ENCODE measurements at regions not wholly inside any gene's neighbourhood (a gene's known extent, or its start where the extent isn't known, plus 50 kb on each side); places are given as distances from the start of the nearest gene placed in this dataset.

GRCh38 chr12:45669792-45670191 lies 59.7 kb upstream of the ARID2 start:
- intact Hi-C loops (cut with micrococcal nuclease) (no loop called here), dilution Hi-C loops (cut with MboI; ENCODE audit: extremely low pct_ligation_motif_present, low sequenced_read_pairs) (no loop called here)
- ChIA-PET POLR2A (no interaction called here), CTCF (interaction anchor here (1.9 to 2.5 kb wide), 2 partner anchors 19 to 57 kb away, joined by 5 to 9 read pairs; no protein-coding TSS in a partner anchor)
- Histone ChIP-seq H3K36me3 (ENCODE audit: control insufficient read depth in 2 of 2, extremely low read depth in 1 of 2, insufficient read depth in 2 of 2, low read length in 2 of 2) (no peaks in the 10 kb centered on the region), H3K4me3 (replicated peaks in 1 of 3; ENCODE audit: insufficient read depth in 1 of 3, low read depth in 1 of 3, low read length in 3 of 3) (no peak overlapping the region), H3K27ac (ENCODE audit: insufficient read depth, low read depth, low read length) (no peak overlapping the region), H3K9ac (replicated peaks; ENCODE audit: extremely low read depth, insufficient read depth, low read length) (no peak overlapping the region), H3K9me3 (replicated peaks; ENCODE audit: control insufficient read depth, insufficient read depth, low read length) (no peaks in the 10 kb centered on the region), H3K9me1 (replicated peaks; ENCODE audit: control insufficient read depth, extremely low read depth, insufficient read depth, low read length) (no peaks in the 10 kb centered on the region), H3K4me1 (ENCODE audit: control insufficient read depth, extremely low read depth, insufficient read depth, low read length) (no peaks in the 10 kb centered on the region), H3K79me2 (ENCODE audit: control insufficient read depth, insufficient read depth, low read length) (no peaks in the 10 kb centered on the region), H3K27me3 (ENCODE audit: control insufficient read depth in 2 of 2, insufficient read depth in 2 of 2, low read length in 2 of 2) (peaks cover 0 to 5% of the 10 kb centered on the region in 2 experiments), H2AFZ (ENCODE audit: low read depth, low read length) (no peak overlapping the region), H4K20me1 (replicated peaks; ENCODE audit: control insufficient read depth, extremely low read depth, insufficient read depth, low read length) (no peaks in the 10 kb centered on the region), H3K4me2 (ENCODE audit: insufficient read depth, low read length) (no peak overlapping the region)
- no peak for FAIRE-seq
- no TSS peak for BruUV-seq (replicated peaks)
- DNase-seq (ENCODE audit: low read depth, low spot score), result no peak
- no peak for TF ChIP-seq FOS (IDR thresholded peaks at IDR 0.05; ENCODE audit: borderline replicate concordance, insufficient read depth, low read length)
- TF ChIP-seq GATA2 (IDR thresholded peaks at IDR 0.05; ENCODE audit: insufficient read depth, insufficient read length, low read depth, low read length), result no peak
- no peak for TF ChIP-seq MYC (IDR thresholded peaks at IDR 0.05; ENCODE audit: low read depth, low read length)
- no peak for TF ChIP-seq POLR2A (IDR thresholded peaks at IDR 0.05; ENCODE audit: low read depth, low read length)
- TF ChIP-seq, protein P1, sequence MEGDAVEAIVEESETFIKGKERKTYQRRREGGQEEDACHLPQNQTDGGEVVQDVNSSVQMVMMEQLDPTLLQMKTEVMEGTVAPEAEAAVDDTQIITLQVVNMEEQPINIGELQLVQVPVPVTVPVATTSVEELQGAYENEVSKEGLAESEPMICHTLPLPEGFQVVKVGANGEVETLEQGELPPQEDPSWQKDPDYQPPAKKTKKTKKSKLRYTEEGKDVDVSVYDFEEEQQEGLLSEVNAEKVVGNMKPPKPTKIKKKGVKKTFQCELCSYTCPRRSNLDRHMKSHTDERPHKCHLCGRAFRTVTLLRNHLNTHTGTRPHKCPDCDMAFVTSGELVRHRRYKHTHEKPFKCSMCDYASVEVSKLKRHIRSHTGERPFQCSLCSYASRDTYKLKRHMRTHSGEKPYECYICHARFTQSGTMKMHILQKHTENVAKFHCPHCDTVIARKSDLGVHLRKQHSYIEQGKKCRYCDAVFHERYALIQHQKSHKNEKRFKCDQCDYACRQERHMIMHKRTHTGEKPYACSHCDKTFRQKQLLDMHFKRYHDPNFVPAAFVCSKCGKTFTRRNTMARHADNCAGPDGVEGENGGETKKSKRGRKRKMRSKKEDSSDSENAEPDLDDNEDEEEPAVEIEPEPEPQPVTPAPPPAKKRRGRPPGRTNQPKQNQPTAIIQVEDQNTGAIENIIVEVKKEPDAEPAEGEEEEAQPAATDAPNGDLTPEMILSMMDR (IDR thresholded peaks at IDR 0.05; ENCODE audit: extremely low read depth in 1 of 2, insufficient read depth in 1 of 2, low read depth in 1 of 2, low read length in 2 of 2), result no peak
- TF ChIP-seq JUN (IDR thresholded peaks at IDR 0.05; ENCODE audit: borderline replicate concordance, insufficient read depth, insufficient read length, low read depth), result no peak
- no peak for TF ChIP-seq MAX (IDR thresholded peaks at IDR 0.05; ENCODE audit: insufficient read depth, insufficient read length)
- TF ChIP-seq EZH2 (IDR thresholded peaks at IDR 0.05; ENCODE audit: borderline replicate concordance, low read depth, low read length, severe bottlenecking), result no peak
- no peak for TF ChIP-seq POLR2AphosphoS5 (IDR thresholded peaks at IDR 0.05; ENCODE audit: insufficient read depth, low read depth, low read length)

All from endothelial cell of umbilical vein (primary cell).